ENCODE measurements at regions not wholly inside any gene's neighbourhood (a gene's known extent, or its start where the extent isn't known, plus 50 kb on each side); places are given as distances from the start of the nearest gene placed in this dataset.

- no CpG with 5 or more reads among the region's 2 CpGs for WGBS (ENCODE audit: insufficient coverage)
- peaks cover 2% of the 10 kb centered on the region for H3K9me3 ChIP-seq (ENCODE audit: control insufficient read depth, insufficient read depth, low read length)
Observed at GRCh38 chr10:108180878-108181277, 1016.4 kb upstream of the SORCS1 start.

GRCh38 chr10:108169846-108170245, 1005.3 kb upstream of the SORCS1 start:
- no CpG with 5 or more reads among the region's 1 CpG for WGBS (ENCODE audit: insufficient coverage)
- DNase-seq (ENCODE audit: low read depth in 4 of 6, low spot score in 6 of 6) = no peak
- H3K4me3 ChIP-seq (ENCODE audit: low read depth, low read length) = no peak overlapping the region

More at GRCh38 chr10:108180878-108181277, 1016.4 kb upstream of the SORCS1 start:
- H3K4me1 ChIP-seq (ENCODE audit: control insufficient read depth, insufficient read depth, low read length) = no peaks in the 10 kb centered on the region
- no peaks in the 10 kb centered on the region for H3K36me3 ChIP-seq (ENCODE audit: control insufficient read depth, insufficient read depth, low read length)
- no peak overlapping the region for H3K27ac ChIP-seq (ENCODE audit: low read depth, low read length)
- no peak overlapping the region for H3K4me3 ChIP-seq (ENCODE audit: low read depth, low read length)
- DNase-seq (ENCODE audit: low read depth in 4 of 6, low spot score in 6 of 6) = peak in 1 of 6 donors; percentile 23
- no peaks in the 10 kb centered on the region for H3K27me3 ChIP-seq (ENCODE audit: control insufficient read depth, insufficient read depth, low read length)

DNA sequence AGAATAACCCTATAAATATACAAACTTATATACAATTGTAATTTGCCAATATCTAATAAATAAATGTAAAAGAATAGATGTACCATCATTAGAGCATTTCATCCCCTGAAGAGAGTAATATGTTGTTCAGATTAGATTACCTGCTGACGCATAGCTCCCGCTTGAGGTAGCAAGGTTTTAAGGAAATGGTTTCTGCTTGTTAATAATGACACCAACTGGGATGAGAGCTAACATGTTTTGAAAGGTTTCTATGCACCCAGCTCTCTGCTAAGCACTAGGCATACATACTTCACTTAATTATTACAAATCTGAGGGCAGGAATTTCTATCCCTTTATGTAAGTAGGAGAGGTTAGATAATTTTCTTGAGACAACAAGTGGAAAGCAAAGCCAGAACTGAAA, 1003.3 kb upstream of the SORCS1 start:
- no CpG with 5 or more reads among the region's 2 CpGs for WGBS (ENCODE audit: insufficient coverage)
- H3K4me1 ChIP-seq (ENCODE audit: control insufficient read depth, insufficient read depth, low read length) = no peaks in the 10 kb centered on the region

More at GRCh38 chr10:108169846-108170245, 1005.3 kb upstream of the SORCS1 start:
- H3K27ac ChIP-seq (ENCODE audit: low read depth, low read length) = no peak overlapping the region
- no peaks in the 10 kb centered on the region for H3K4me1 ChIP-seq (ENCODE audit: control insufficient read depth, insufficient read depth, low read length)
- H3K9me3 ChIP-seq (ENCODE audit: control insufficient read depth, insufficient read depth, low read length) = no peaks in the 10 kb centered on the region
- H3K36me3 ChIP-seq (ENCODE audit: control insufficient read depth, insufficient read depth, low read length) = no peaks in the 10 kb centered on the region
- H3K27me3 ChIP-seq (ENCODE audit: control insufficient read depth, insufficient read depth, low read length) = no peaks in the 10 kb centered on the region

DNA sequence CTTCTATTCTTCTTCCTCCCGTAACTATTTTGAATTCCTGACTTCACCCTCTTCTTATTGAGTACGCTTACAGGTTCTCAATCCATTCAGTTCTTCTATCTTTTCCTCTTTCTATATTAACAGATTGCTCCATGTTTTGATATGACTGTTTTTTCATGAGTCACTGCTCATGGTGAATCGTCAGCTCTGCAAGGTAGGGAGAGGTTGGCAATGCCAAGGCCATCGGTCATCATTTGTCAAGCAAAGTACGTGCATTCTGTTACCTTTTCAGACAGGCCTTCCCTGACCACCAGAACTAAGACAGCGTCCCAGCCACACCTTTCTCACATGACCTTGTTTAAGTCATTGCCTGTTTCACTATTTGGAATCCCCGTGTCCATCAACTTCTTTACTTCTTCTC, 1001.9 kb upstream of the SORCS1 start:
- DNase-seq (ENCODE audit: low read depth in 4 of 6, low spot score in 6 of 6) = no peak
- Histone ChIP-seq H3K27me3 (ENCODE audit: control insufficient read depth, insufficient read depth, low read length) (no peaks in the 10 kb centered on the region), H3K9me3 (ENCODE audit: control insufficient read depth, insufficient read depth, low read length) (no peaks in the 10 kb centered on the region), H3K4me3 (ENCODE audit: low read depth, low read length) (no peak overlapping the region), H3K4me1 (ENCODE audit: control insufficient read depth, insufficient read depth, low read length) (no peaks in the 10 kb centered on the region), H3K36me3 (ENCODE audit: control insufficient read depth, insufficient read depth, low read length) (no peaks in the 10 kb centered on the region), H3K27ac (ENCODE audit: low read depth, low read length) (no peak overlapping the region)
- WGBS (ENCODE audit: insufficient coverage) = 83% methylated on average over 6 of the region's 7 CpGs

More for the DNA sequence above, 1003.3 kb upstream of the SORCS1 start:
- Histone ChIP-seq H3K4me3 (ENCODE audit: low read depth, low read length) (no peak overlapping the region), H3K27ac (ENCODE audit: low read depth, low read length) (no peak overlapping the region), H3K36me3 (ENCODE audit: control insufficient read depth, insufficient read depth, low read length) (no peaks in the 10 kb centered on the region), H3K27me3 (ENCODE audit: control insufficient read depth, insufficient read depth, low read length) (no peaks in the 10 kb centered on the region), H3K9me3 (ENCODE audit: control insufficient read depth, insufficient read depth, low read length) (no peaks in the 10 kb centered on the region)
- DNase-seq (ENCODE audit: low read depth in 4 of 6, low spot score in 6 of 6) = peak in 1 of 6 donors; percentile 29

DNA sequence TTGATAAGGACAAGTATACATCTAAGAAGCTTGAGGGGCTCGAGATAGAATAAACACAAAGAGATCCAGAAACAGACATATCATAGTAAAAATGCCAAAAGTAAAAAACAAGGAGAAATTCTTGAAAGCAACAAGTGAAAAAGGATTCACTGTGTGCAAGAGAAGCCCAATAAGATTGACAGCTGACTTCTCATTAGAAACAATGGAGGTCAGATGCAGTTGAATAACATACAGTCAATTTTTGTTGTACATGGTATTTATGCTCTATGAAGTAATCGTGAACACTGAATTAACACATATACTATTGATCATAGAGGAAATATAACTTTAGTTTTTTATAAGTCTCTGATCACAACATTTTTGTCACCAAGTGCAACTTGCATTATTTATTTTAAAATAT, 982.8 kb upstream of the SORCS1 start:
- H3K4me1 ChIP-seq (ENCODE audit: control insufficient read depth, insufficient read depth, low read length) = no peaks in the 10 kb centered on the region
- H3K27me3 ChIP-seq (ENCODE audit: control insufficient read depth, insufficient read depth, low read length) = no peaks in the 10 kb centered on the region
- WGBS (ENCODE audit: insufficient coverage) = no CpG with 5 or more reads among the region's 2 CpGs
- no peak for DNase-seq (ENCODE audit: low read depth in 4 of 6, low spot score in 6 of 6)
- no peak overlapping the region for H3K27ac ChIP-seq (ENCODE audit: low read depth, low read length)
- no peaks in the 10 kb centered on the region for H3K9me3 ChIP-seq (ENCODE audit: control insufficient read depth, insufficient read depth, low read length)
- H3K4me3 ChIP-seq (ENCODE audit: low read depth, low read length) = no peak overlapping the region
- H3K36me3 ChIP-seq (ENCODE audit: control insufficient read depth, insufficient read depth, low read length) = no peaks in the 10 kb centered on the region

DNA sequence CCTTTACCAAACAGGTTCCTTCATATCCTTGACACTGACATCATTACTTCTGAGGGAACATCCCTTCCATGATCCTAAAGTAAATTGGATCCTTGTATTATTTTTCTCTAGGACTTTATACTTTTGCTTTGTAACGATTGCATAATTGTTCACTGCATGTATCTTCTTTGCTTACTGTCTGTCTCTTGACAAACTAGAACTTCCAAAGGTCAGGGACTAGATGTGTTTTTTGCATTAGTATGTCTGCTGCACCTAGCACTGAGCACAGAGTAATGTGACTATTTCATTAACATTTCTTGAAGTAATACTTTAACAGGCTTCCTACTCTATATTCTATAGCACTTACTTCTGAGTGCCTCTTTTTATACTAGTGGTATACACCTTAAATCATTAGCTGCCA, 976.6 kb upstream of the SORCS1 start:
- H3K4me1 ChIP-seq (ENCODE audit: control insufficient read depth, insufficient read depth, low read length) = no peaks in the 10 kb centered on the region
- no peak for DNase-seq (ENCODE audit: low read depth in 4 of 6, low spot score in 6 of 6)
- WGBS (ENCODE audit: insufficient coverage) = no CpG with 5 or more reads among the region's 1 CpG

DNA sequence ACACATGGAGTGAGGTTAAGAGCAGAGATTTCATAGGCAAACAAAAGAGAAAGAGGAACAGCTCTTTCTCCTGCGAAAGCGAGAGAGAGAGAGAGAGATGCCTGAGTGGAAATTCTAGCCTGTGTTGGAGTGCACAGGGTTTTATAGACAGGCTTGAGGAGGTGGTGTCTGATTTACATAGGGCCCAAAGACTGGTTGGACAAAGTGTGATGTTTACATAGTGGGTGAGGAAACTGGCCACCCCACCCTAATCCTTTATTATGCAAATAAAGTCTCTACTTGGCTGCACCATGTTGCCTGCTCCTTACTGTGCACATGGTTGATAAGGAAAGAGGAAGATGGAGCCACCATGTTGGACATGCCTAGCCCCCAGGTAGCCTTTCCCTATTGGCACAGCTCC, 967.8 kb upstream of the SORCS1 start:
- H3K4me1 ChIP-seq (ENCODE audit: control insufficient read depth, insufficient read depth, low read length) = no peaks in the 10 kb centered on the region
- no peak overlapping the region for H3K4me3 ChIP-seq (ENCODE audit: low read depth, low read length)
- H3K27me3 ChIP-seq (ENCODE audit: control insufficient read depth, insufficient read depth, low read length) = no peaks in the 10 kb centered on the region
- WGBS (ENCODE audit: insufficient coverage) = 100% methylated on average over 2 of the region's 2 CpGs
- peak in 1 of 6 donors; percentile 5 for DNase-seq (ENCODE audit: low read depth in 4 of 6, low spot score in 6 of 6)
- H3K27ac ChIP-seq (ENCODE audit: low read depth, low read length) = no peak overlapping the region
- no peaks in the 10 kb centered on the region for H3K9me3 ChIP-seq (ENCODE audit: control insufficient read depth, insufficient read depth, low read length)
- no peaks in the 10 kb centered on the region for H3K36me3 ChIP-seq (ENCODE audit: control insufficient read depth, insufficient read depth, low read length)

More for the DNA sequence above, 976.6 kb upstream of the SORCS1 start:
- no peak overlapping the region for H3K4me3 ChIP-seq (ENCODE audit: low read depth, low read length)
- H3K9me3 ChIP-seq (ENCODE audit: control insufficient read depth, insufficient read depth, low read length) = no peaks in the 10 kb centered on the region
- H3K36me3 ChIP-seq (ENCODE audit: control insufficient read depth, insufficient read depth, low read length) = no peaks in the 10 kb centered on the region
- no peak overlapping the region for H3K27ac ChIP-seq (ENCODE audit: low read depth, low read length)
- H3K27me3 ChIP-seq (ENCODE audit: control insufficient read depth, insufficient read depth, low read length) = no peaks in the 10 kb centered on the region

GRCh38 chr10:108130575-108130974, 966.1 kb upstream of the SORCS1 start:
- Histone ChIP-seq H3K4me1 (ENCODE audit: control insufficient read depth, insufficient read depth, low read length) (no peaks in the 10 kb centered on the region), H3K36me3 (ENCODE audit: control insufficient read depth, insufficient read depth, low read length) (no peaks in the 10 kb centered on the region), H3K27me3 (ENCODE audit: control insufficient read depth, insufficient read depth, low read length) (no peaks in the 10 kb centered on the region), H3K27ac (ENCODE audit: low read depth, low read length) (no peak overlapping the region), H3K4me3 (ENCODE audit: low read depth, low read length) (no peak overlapping the region), H3K9me3 (ENCODE audit: control insufficient read depth, insufficient read depth, low read length) (no peaks in the 10 kb centered on the region)
- no CpG with 5 or more reads among the region's 2 CpGs for WGBS (ENCODE audit: insufficient coverage)
- DNase-seq (ENCODE audit: low read depth in 4 of 6, low spot score in 6 of 6) = no peak

DNA sequence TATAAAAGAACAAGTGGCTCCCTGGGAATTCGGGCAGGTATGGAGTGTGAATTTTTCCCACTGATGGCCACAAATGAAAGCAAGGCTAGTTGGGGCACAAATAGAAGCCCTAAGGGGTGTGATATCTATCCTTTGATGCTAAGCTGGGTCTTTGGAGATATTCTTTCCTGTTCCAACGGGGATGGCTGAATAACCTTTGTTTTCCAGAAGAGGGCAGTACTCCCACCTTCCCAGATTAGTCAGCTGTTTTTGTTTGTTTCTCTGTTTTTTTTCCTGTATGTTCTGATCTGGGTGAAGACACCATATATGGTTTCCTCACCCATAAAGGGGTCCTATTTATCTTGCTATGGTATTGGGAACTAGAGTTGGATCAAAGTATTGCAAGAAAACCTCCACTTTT, 947.7 kb upstream of the SORCS1 start:
- DNase-seq (ENCODE audit: low read depth in 4 of 6, low spot score in 6 of 6) = no peak
- no peak overlapping the region for H3K4me3 ChIP-seq (ENCODE audit: low read depth, low read length)

DNA sequence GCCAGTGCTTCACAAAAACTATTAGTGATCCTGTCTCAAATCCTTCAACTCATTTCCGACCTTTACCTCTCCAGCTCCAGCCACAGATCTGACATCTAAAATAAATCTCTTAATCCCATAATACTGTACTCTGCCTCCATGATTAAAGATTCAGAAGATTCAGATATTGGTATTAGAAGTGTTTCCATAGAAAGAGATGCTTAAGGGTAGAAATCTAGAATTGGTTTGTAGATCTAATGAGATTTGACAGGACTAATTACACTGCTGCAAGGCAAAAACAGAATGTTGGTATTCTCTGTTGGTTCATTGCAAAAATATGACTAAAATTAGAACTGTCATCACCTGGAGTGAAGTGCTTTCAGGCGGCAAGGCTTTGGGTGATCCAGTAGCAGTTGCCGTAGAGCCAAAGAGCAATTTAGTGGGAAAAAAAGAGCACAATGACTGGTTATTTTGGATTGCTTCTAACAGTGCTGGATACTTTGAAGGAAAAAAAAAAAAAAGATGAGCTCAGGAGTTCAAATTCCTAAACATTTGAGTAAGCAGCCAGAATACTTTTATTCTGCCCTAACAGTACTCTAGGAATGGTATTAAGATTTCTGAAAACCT, 940.1 kb upstream of the SORCS1 start:
- no peaks in the 10 kb centered on the region for H3K36me3 ChIP-seq (ENCODE audit: control insufficient read depth, insufficient read depth, low read length)
- H3K27me3 ChIP-seq (ENCODE audit: control insufficient read depth, insufficient read depth, low read length) = no peaks in the 10 kb centered on the region
- DNase-seq (ENCODE audit: low read depth in 4 of 6, low spot score in 6 of 6) = no peak
- no peak overlapping the region for H3K27ac ChIP-seq (ENCODE audit: low read depth, low read length)
- H3K4me3 ChIP-seq (ENCODE audit: low read depth, low read length) = no peak overlapping the region
- H3K4me1 ChIP-seq (ENCODE audit: control insufficient read depth, insufficient read depth, low read length) = no peaks in the 10 kb centered on the region
- no CpG with 5 or more reads among the region's 3 CpGs for WGBS (ENCODE audit: insufficient coverage)
- no peaks in the 10 kb centered on the region for H3K9me3 ChIP-seq (ENCODE audit: control insufficient read depth, insufficient read depth, low read length)

More for the DNA sequence above, 947.7 kb upstream of the SORCS1 start:
- Histone ChIP-seq H3K9me3 (ENCODE audit: control insufficient read depth, insufficient read depth, low read length) (no peaks in the 10 kb centered on the region), H3K36me3 (ENCODE audit: control insufficient read depth, insufficient read depth, low read length) (no peaks in the 10 kb centered on the region), H3K27me3 (ENCODE audit: control insufficient read depth, insufficient read depth, low read length) (no peaks in the 10 kb centered on the region), H3K27ac (ENCODE audit: low read depth, low read length) (no peak overlapping the region), H3K4me1 (ENCODE audit: control insufficient read depth, insufficient read depth, low read length) (no peaks in the 10 kb centered on the region)
- WGBS (ENCODE audit: insufficient coverage) = 40% methylated on average over 1 of the region's 2 CpGs
